ENCODE measurements at regions not wholly inside any gene's neighbourhood (a gene's known extent, or its start where the extent isn't known, plus 50 kb on each side); places are given as distances from the start of the nearest gene placed in this dataset.

- no peak for TF ChIP-seq ATF2 (IDR thresholded peaks at IDR 0.05; ENCODE audit: low read length)
- TF ChIP-seq, protein P1, sequence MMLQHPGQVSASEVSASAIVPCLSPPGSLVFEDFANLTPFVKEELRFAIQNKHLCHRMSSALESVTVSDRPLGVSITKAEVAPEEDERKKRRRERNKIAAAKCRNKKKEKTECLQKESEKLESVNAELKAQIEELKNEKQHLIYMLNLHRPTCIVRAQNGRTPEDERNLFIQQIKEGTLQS (IDR thresholded peaks at IDR 0.05; ENCODE audit: insufficient read depth, low read depth, low read length): no peak
Measured at GRCh38 chr18:24662412-24662821, 202.0 kb downstream of the HRH4 start (continued).
